Type B pancreatic cell (in vitro differentiated cells): ENCODE measurements at regions not wholly inside any gene's neighbourhood (a gene's known extent, or its start where the extent isn't known, plus 50 kb on each side); places are given as distances from the start of the nearest gene placed in this dataset.

Experiments
- DNase-seq: peaks from one replicate; pipeline ENCODE4 v3.0.0; 2021; ENCODE audit warnings: mixed read lengths; ENCODE audit not compliant: unreplicated experiment; ENCODE audit errors: extremely low spot score
- H3K27ac Mint-ChIP-seq: 2 replicates; pipeline ENCODE4 v1.8.0; 2021; ENCODE audit warnings: mild to moderate bottlenecking, mixed read lengths
- H3K27me3 Mint-ChIP-seq: 2 replicates; pipeline ENCODE4 v1.8.0; 2021; ENCODE audit warnings: mixed read lengths
- H3K36me3 Mint-ChIP-seq: 2 replicates; pipeline ENCODE4 v1.8.0; 2021; ENCODE audit warnings: mixed read lengths
- H3K4me1 Mint-ChIP-seq: one replicate; pipeline ENCODE4 v1.8.0; 2021; ENCODE audit warnings: mixed read lengths; ENCODE audit not compliant: unreplicated experiment
- H3K4me3 Mint-ChIP-seq: 2 replicates; pipeline ENCODE4 v1.8.0; 2021; ENCODE audit warnings: mild to moderate bottlenecking, mixed read lengths
- H3K9me3 Mint-ChIP-seq: 2 replicates; pipeline ENCODE4 v1.8.0; 2021; ENCODE audit warnings: mixed read lengths
- TF ChIP-seq, protein P1 (sequence below): fragments of 200-600 bp; sonication (generic); conservative IDR thresholded peaks from 2 replicates; pipeline ENCODE4 v1.5.0; 2021; ENCODE audit warnings: antibody characterized with exemption, mild to moderate bottlenecking

DNA sequence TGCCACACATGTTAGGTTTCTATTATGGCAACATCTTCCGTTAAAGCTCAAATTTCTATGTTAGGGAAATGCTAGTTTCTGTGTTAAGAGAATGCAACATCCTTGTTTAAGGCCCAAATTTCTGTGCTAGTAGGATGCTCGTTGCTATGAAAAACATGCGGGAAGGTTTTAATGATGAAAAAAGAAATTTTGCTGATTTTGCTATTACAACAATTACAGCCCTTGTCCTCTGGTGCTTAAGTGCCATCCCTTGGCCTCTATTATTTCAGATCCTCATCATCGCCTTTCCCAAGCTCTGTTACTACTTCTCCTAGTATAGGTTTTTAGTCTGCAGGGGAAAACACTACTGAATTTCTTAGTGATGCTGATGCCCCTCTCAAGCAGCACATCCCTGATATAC, 412.6 kb upstream of the NDST3 start:
- Mint-ChIP-seq H3K27me3 (no peaks in the 10 kb centered on the region), H3K27ac (no peak overlapping the region), H3K36me3 (no peaks in the 10 kb centered on the region), H3K9me3 (no peaks in the 10 kb centered on the region), H3K4me1 (peaks cover 10% of the 10 kb centered on the region), H3K4me3 (no peak overlapping the region)
- DNase-seq, result no peak
- TF ChIP-seq, protein P1, sequence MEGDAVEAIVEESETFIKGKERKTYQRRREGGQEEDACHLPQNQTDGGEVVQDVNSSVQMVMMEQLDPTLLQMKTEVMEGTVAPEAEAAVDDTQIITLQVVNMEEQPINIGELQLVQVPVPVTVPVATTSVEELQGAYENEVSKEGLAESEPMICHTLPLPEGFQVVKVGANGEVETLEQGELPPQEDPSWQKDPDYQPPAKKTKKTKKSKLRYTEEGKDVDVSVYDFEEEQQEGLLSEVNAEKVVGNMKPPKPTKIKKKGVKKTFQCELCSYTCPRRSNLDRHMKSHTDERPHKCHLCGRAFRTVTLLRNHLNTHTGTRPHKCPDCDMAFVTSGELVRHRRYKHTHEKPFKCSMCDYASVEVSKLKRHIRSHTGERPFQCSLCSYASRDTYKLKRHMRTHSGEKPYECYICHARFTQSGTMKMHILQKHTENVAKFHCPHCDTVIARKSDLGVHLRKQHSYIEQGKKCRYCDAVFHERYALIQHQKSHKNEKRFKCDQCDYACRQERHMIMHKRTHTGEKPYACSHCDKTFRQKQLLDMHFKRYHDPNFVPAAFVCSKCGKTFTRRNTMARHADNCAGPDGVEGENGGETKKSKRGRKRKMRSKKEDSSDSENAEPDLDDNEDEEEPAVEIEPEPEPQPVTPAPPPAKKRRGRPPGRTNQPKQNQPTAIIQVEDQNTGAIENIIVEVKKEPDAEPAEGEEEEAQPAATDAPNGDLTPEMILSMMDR, result no peak

DNA sequence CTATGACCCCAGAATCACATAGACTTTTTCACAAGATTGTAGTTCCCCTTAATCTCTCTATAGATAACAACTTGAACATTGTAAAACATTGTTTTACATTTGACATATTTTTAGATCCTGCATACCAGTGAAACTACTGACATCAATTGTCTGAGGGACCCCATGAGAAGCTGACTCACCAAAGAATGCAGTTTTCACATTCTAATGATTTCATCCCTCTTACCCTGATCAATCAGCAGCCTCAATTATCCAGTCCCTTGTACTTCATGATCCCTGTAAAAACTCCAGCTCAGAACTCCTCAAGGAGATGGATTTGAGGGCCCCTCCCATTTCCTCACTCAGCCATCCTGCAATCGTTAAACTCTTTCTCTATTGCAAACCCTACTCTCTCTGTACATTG, 411.0 kb upstream of the NDST3 start:
- no peak overlapping the region for H3K4me3 Mint-ChIP-seq
- no peaks in the 10 kb centered on the region for H3K27me3 Mint-ChIP-seq
- TF ChIP-seq, protein P1, result no peak
- H3K36me3 Mint-ChIP-seq, result no peaks in the 10 kb centered on the region
- H3K4me1 Mint-ChIP-seq, result peaks cover 10% of the 10 kb centered on the region
- H3K9me3 Mint-ChIP-seq, result no peaks in the 10 kb centered on the region
- no peak overlapping the region for H3K27ac Mint-ChIP-seq
- DNase-seq, result no peak

DNA sequence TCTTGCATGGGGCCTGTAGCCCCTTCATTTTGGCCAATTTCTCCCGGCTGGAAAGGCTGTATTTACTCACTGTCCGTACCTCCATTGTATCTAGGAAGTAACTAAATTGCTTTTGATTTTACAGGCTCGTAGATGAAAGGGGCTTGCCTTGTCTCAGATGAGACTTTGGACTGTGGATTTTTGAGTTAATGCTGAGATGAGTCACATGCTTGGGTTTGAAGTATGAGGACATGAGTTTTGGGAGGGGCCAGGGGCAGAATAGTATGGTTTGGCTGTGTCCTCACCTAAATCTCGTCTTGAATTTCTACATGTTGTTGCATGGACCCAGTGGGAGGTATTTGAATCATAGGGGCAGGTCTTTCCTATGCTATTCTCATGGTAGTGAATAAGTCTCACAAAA, 407.6 kb upstream of the NDST3 start:
- peaks cover 10% of the 10 kb centered on the region for H3K4me1 Mint-ChIP-seq
- no peak for DNase-seq
- TF ChIP-seq, protein P1, result no peak
- no peaks in the 10 kb centered on the region for H3K36me3 Mint-ChIP-seq
- no peak overlapping the region for H3K4me3 Mint-ChIP-seq
- H3K27ac Mint-ChIP-seq, result no peak overlapping the region
- no peaks in the 10 kb centered on the region for H3K9me3 Mint-ChIP-seq
- no peaks in the 10 kb centered on the region for H3K27me3 Mint-ChIP-seq

DNA sequence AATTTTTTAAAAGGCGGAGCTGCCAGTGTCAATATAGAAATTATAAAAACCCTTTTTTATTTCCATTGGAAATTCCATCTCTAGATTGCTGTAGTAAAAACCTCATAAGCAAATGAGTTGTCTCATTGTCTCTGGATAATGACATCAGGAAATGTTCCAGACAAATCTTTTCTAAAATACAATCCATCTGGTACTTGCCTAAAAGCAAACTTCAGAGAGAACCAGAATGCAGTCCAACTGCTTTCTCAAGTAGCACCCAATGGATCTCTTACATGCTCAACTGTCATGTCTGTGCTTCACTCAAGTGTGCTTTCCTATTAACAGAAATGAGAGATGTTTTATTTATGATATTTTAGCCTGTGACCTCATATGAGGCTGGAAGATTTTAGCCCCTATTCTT, 399.6 kb upstream of the NDST3 start:
- no peak overlapping the region for H3K4me3 Mint-ChIP-seq
- TF ChIP-seq, protein P1, result no peak
- DNase-seq, result no peak
- H3K4me1 Mint-ChIP-seq, result no peaks in the 10 kb centered on the region
- no peak overlapping the region for H3K27ac Mint-ChIP-seq
- peaks cover 2% of the 10 kb centered on the region for H3K27me3 Mint-ChIP-seq
- no peaks in the 10 kb centered on the region for H3K36me3 Mint-ChIP-seq
- H3K9me3 Mint-ChIP-seq, result no peaks in the 10 kb centered on the region

DNA sequence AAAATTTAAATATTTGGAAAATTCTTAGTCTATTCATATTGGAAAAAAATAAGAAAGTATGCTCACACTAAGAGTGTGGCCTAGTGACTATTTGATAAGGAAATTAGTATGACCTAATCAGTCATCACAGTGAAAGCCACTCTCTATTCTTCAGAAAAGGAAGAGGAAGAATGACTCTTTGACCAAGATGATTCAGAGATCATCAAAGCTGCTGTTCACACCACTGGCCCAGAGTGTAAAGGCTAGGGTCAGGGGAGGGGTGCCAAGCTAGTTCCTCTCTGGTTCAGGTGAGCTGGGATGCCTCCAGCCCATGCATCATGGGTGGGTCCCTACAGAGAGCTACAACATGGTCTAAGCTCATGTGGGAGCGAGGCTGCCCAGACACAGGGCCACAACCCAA, 396.9 kb upstream of the NDST3 start:
- H3K27me3 Mint-ChIP-seq, result peaks cover 2% of the 10 kb centered on the region
- H3K9me3 Mint-ChIP-seq, result no peaks in the 10 kb centered on the region
- DNase-seq, result no peak
- TF ChIP-seq, protein P1, result no peak
- peaks cover 3% of the 10 kb centered on the region for H3K4me1 Mint-ChIP-seq
- H3K36me3 Mint-ChIP-seq, result no peaks in the 10 kb centered on the region
- no peak overlapping the region for H3K27ac Mint-ChIP-seq
- no peak overlapping the region for H3K4me3 Mint-ChIP-seq

DNA sequence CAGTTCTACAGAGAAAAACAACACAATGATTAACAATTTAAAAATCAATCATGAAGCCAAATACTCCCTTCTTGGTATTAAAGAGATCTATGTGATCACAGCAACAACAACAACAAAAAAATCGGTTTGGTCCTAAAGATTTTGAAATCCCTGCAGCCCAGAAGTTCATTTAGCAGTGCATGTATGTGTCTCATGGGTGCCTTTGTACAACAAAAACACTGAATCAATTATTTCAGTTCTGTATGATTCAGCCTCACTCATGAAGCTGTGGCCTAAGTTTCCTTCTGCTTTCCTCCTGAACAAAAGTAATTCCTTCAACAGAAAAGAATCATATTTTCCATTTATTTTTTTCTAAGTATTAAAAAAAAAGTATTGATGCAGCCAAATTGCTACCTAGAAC, 393.4 kb upstream of the NDST3 start:
- no peak overlapping the region for H3K4me3 Mint-ChIP-seq
- TF ChIP-seq, protein P1, result no peak
- peaks cover 3% of the 10 kb centered on the region for H3K4me1 Mint-ChIP-seq
- no peak overlapping the region for H3K27ac Mint-ChIP-seq
- no peak for DNase-seq
- no peaks in the 10 kb centered on the region for H3K36me3 Mint-ChIP-seq
- H3K27me3 Mint-ChIP-seq, result no peaks in the 10 kb centered on the region
- no peaks in the 10 kb centered on the region for H3K9me3 Mint-ChIP-seq
